GM18867 (cell line): ENCODE measurements at regions not wholly inside any gene's neighbourhood (a gene's known extent, or its start where the extent isn't known, plus 50 kb on each side); places are given as distances from the start of the nearest gene placed in this dataset.
"Not testable (repeated sequence)": the region's sequence is repeated elsewhere in the genome, so short reads cannot be mapped to it uniquely, and the experiment has no call there.

Experiments used
- ATAC-seq: cut with Tn5 transposase; IDR thresholded peaks from one replicate; pipeline ENCODE4 v1.9.1; 2021; ENCODE audit warnings: mild to moderate bottlenecking, moderate library complexity; ENCODE audit not compliant: unreplicated experiment

DNA sequence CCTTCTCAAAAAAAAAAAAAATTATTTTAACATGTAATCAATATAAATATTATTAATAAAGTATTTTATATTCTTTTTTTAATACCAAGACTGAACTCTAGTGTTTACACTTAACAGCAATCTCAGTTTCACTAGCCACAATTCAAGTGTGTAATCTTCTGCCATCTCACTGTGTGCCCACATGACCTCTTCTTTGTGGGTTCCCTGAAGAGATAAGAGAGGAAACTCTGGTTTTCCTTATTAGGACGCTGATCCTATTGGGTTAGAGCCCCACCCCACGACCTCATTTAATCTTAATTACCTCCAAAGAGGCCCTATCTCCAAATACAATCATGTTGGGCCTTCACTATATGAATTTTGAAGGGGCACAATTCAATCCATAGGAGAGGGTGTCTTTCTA is 177.6 kb downstream of the STK31 start:
- no peak for ATAC-seq

DNA sequence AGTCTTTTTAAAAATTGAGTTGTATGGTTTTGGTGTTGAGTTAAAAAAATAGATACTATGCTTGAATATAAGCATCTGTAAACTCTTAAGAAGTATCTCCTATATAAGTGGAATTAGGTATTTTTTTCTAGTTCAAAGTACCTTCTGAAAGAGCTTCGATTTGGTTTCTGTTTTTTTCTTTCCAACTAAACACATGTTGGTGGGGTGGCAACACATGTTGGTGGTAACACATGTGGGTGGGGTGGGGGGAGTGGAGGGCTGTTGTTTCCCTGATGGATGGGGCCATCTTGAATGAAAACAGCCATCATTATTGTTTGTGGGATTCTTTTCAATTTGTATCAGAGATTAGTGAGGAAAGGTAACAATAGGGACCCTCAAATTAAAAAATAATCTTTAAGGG is 178.9 kb downstream of the STK31 start:
- ATAC-seq: no peak

GRCh38 chr7:23889566-23889965 is 179.5 kb downstream of the STK31 start:
- ATAC-seq: no peak

GRCh38 chr7:23892019-23892418 is 182.0 kb downstream of the STK31 start:
- ATAC-seq: no peak

GRCh38 chr7:23893176-23893941 is 183.3 kb downstream of the STK31 start:
- no peak for ATAC-seq

- no peak for ATAC-seq
Observed at GRCh38 chr7:23893942-23894891, 184.2 kb downstream of the STK31 start.

DNA sequence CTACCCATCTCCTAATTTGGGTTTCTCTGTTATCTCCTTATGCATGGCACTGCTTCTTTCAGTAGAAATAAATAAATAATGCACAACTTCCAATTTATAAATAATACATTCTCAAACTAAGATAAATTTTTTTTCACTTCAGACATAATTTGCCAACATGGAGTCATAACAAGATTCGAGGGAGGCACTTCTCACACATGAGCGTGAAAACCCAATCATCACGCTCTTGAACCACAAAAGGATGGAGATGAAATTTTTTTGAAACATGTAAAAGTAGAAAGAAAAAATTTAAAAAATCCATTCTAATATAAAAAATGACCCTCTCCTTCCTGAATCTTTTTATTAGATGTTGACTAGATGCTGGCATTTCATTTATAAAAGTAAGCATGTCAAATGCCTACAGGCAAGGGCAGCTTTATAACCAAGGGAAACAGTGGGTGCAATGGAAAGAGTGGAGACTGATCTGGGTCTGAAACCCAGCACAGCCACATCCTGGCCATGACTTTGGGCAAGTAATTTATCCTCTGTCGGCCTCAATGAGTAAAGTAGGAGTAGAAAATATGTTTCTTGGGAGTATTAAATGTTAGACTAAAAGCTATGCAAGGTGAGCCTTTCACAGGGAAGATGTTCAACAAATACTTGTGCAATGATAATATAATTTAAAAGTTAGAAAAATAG is 185.0 kb downstream of the STK31 start:
- no peak for ATAC-seq

- no peak for ATAC-seq
Observed at GRCh38 chr7:23895666-23896096, 185.7 kb downstream of the STK31 start.

DNA sequence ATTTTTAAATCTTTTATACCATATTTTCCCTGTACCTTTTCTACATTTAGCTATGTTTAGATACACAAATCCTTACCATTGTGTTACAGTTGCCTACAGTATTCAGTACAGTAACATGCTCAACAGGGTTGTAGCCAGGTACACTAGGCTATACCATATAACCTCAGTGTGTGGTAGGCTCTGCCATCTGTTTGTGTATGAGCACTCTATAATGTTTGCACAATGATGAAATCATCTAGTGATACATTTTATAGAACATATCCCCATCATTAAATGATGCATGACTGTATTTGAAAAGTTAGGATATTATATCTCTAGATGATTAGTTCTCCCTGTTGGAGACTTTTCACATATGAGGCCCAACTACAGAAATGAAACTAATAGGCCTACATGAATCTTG is 188.6 kb downstream of the STK31 start:
- ATAC-seq: no peak

- not testable (repeated sequence) for ATAC-seq
Observed at GRCh38 chr7:23904901-23905300, 194.9 kb downstream of the STK31 start.

DNA sequence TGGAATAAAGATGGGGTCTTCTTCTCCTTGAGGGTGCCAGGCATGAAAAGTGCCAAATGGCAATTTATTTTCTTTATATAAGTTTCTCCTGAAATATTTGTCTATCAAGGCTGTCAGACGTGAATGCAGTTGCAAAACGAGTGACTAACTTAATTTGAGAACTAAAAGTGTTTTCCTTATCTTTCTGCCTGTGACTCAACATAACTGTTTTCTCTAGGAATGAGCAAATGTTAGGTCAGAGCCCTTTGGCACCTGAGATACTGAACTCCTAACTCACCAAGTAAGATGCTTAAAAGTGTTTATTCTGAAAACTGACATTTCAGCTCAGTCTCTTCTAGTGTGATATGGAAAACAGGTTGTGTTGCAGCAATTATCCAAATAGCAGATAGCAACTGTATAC is 197.0 kb downstream of the STK31 start:
- ATAC-seq: no peak

DNA sequence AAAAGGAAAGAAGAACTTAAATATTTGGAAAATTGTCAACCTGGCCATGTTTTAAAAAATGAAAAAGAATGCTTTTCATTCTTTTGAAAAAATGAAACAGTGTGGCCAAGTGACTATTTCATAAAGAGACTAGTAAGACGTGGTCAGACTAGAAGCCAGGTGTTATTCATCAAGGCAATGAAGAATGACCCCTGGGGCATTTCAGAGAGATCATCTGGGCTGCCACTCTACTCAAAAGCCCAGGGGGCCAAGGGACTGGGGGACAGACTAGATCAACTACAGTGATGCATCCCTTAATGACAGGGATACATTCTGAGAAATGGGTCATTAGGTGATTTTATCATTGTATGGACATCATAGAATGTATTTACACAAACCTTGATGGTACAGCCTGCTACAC is 199.4 kb downstream of the STK31 start:
- no peak for ATAC-seq

DNA sequence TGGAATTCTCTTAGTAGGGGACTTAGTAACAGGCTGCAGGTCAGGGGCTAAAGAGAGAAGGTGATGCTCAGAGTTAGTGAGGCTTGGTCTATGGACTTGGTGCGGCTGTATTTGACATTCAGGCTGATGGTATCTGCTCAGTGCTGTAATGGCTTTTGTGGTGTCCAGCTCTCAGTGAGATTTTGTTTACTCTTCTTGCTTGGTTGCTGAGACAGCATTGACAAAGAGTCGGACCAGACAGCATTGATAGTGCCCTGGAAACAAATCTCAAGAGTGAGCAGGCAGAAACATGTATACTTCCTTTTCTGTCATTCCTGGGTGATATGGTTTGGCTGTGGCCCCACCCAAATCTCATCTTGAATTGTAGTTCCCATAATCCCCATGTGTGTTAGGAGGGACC is 202.0 kb downstream of the STK31 start:
- no peak for ATAC-seq

GRCh38 chr7:23913016-23913415 is 203.0 kb downstream of the STK31 start:
- ATAC-seq: no peak

DNA sequence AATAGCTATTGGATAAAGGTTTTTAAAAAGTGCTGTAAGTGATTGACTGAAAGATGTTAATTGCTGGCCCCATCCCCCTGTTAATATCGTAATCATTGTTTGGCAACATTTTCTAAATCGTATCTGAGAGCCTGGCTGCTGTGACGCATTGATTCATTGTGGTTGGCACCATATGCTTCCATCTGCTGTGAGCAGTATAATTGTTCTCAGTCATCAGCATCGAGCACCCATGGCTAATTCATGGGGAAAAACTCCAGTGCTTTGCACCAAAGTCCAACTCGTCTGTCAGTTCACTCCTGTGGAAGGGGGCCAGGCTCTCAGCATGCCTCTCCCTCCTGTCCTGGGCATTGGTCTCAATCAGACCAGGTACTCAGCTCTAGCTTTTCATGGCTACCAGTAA is 205.2 kb downstream of the STK31 start:
- no peak for ATAC-seq

DNA sequence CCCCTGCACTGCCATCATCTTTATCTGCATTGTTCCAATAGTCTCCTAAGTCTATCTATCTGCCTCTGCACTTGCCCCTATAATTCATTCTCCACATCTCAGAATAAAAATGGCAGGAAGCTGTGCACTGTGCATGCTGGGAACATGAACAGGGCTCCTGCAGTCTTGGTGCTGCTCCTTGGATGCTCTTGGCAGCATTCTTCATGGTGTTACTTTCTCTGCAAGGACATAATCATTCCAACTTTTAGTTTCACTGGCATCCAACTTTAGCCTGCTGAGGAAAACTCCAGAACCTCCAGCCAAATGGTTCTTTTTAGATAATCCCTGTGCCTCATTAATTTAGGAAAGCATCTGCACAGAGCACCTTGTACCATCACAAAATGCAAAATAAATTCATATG is 208.3 kb downstream of the STK31 start:
- ATAC-seq: no peak

GRCh38 chr7:23918856-23919255 is 208.8 kb downstream of the STK31 start:
- ATAC-seq: no peak

DNA sequence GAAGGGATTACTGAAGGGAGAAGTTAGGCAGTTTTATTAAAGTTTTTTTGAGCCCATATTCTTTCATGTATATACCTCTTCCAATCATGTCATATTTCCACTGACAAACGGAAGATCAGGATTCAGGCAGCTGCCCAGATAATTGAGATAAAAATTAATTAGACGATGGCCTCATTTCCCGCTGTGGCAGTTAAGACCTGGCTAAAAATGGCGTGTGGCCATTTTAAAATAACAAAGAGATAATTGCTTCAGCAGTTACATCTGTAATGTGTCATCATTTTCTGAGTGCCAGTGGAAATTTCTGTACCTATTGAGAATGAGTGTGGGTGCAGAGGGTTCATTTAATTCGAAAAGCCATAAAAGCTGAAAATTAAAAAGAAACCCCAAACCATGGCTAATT is 215.1 kb downstream of the STK31 start:
- ATAC-seq: no peak

GRCh38 chr7:23927709-23928417 is 217.8 kb downstream of the STK31 start:
- ATAC-seq: no peak

DNA sequence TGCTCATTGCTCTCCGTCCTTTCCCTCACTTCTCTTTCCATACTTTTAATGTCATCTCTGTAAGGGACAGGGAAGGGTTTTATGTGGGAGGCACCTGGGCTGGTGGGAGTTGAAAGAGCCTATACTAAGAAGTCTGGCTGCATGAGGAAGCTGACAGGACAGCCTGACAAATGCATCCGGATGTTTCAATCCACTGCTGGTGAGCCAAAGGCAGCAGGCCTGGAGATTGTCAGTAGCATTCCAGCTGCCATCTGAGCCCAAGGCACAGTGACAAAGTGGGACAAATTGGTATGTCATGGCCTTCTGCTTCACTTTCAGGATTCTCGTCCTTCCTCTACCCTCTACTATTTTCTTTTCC is 218.4 kb downstream of the STK31 start:
- ATAC-seq: no peak

GRCh38 chr7:23930312-23930711 is 220.3 kb downstream of the STK31 start:
- ATAC-seq: no peak
